DMS79 treated with DMSO at 0.1 percent for 48 hours (cell line): ENCODE measurements at regions not wholly inside any gene's neighbourhood (a gene's known extent, or its start where the extent isn't known, plus 50 kb on each side); places are given as distances from the start of the nearest gene placed in this dataset.

Experiments
- DNase-seq: peaks from one replicate; lab custom pipeline; 2025; lab: John Stamatoyannopoulos, UW

- no peak for DNase-seq
Observed at GRCh38 chr3:36192901-36193300, 187.4 kb upstream of the STAC start.

- no peak for DNase-seq
Observed at GRCh38 chr3:36193448-36193847, 186.9 kb upstream of the STAC start.

GRCh38 chr3:36196058-36196457 lies 184.2 kb upstream of the STAC start:
- DNase-seq = no peak

GRCh38 chr3:36197151-36197550 lies 183.2 kb upstream of the STAC start:
- no peak for DNase-seq

- no peak for DNase-seq
Observed at GRCh38 chr3:36201546-36201945, 178.8 kb upstream of the STAC start.

GRCh38 chr3:36206956-36207580 lies 173.2 kb upstream of the STAC start:
- no peak for DNase-seq

GRCh38 chr3:36210840-36211651 lies 169.3 kb upstream of the STAC start:
- DNase-seq = no peak

- DNase-seq = no peak
Observed at GRCh38 chr3:36211652-36211999, 168.7 kb upstream of the STAC start.

- DNase-seq = no peak
Observed at GRCh38 chr3:36212251-36212650, 168.1 kb upstream of the STAC start.

GRCh38 chr3:36214460-36214859 lies 165.8 kb upstream of the STAC start:
- no peak for DNase-seq

GRCh38 chr3:36215241-36215640 lies 165.1 kb upstream of the STAC start:
- no peak for DNase-seq

GRCh38 chr3:36219398-36219797 lies 160.9 kb upstream of the STAC start:
- DNase-seq = no peak

- no peak for DNase-seq
Observed at GRCh38 chr3:36220173-36220572, 160.1 kb upstream of the STAC start.

GRCh38 chr3:36221975-36222374 lies 158.3 kb upstream of the STAC start:
- DNase-seq = no peak

- DNase-seq = no peak
Observed at GRCh38 chr3:36227980-36228379, 152.3 kb upstream of the STAC start.

- no peak for DNase-seq
Observed at GRCh38 chr3:36229496-36229895, 150.8 kb upstream of the STAC start.

- DNase-seq = no peak
Observed at GRCh38 chr3:36232797-36233489, 147.4 kb upstream of the STAC start.

- no peak for DNase-seq
Observed at GRCh38 chr3:36244728-36245127, 135.6 kb upstream of the STAC start.

GRCh38 chr3:36248374-36248773 lies 131.9 kb upstream of the STAC start:
- no peak for DNase-seq

- no peak for DNase-seq
Observed at GRCh38 chr3:36250191-36250590, 130.1 kb upstream of the STAC start.

GRCh38 chr3:36257158-36257852 lies 123.0 kb upstream of the STAC start:
- DNase-seq = no peak

GRCh38 chr3:36258421-36258820 lies 121.9 kb upstream of the STAC start:
- no peak for DNase-seq

GRCh38 chr3:36259580-36259979 lies 120.7 kb upstream of the STAC start:
- DNase-seq = no peak
